HG02571 (cell line): ENCODE measurements at regions not wholly inside any gene's neighbourhood (a gene's known extent, or its start where the extent isn't known, plus 50 kb on each side); places are given as distances from the start of the nearest gene placed in this dataset.

Experiments
- ATAC-seq: cut with Tn5 transposase; IDR thresholded peaks from one replicate; pipeline ENCODE4 v1.9.1; 2021; ENCODE audit warnings: mild to moderate bottlenecking, moderate library complexity; ENCODE audit not compliant: unreplicated experiment

DNA sequence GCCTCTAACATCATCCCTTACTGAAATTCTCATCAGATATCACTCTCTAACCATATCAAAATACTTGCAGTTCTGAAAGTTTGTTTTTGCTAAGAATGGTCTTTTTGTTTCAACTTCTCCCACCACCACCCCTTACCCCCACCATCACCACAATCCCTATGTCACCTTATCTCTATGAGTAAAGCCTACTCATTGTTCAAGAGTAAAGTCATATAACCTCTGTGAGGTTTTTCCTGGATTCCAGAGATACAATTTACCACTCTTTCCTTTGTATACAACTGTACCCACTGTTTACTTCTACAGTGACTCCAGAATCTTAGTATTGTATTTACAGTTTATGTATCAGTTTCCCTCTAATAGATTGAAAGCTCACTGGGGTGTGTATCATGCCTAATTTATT, 158.0 kb upstream of the PCDH10 start:
- no peak for ATAC-seq

DNA sequence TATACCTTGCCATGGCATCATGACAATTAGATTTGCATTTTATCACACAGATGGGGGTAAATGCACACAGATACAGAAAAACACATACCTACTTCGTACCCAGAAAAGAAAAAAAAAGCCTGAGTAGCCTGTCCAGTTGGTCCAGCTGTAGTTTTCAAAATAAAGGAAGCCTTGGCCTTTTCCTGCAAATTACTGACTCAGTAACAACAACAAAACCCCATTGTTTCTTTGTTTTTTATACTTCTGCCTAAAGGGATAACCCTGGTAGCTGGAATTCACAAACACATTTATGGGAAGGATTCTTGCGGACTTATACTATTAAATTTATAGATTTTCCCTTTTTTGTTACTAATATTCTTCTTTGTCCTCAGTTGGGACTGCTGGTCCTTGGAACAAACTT, 156.4 kb upstream of the PCDH10 start:
- ATAC-seq: no peak

DNA sequence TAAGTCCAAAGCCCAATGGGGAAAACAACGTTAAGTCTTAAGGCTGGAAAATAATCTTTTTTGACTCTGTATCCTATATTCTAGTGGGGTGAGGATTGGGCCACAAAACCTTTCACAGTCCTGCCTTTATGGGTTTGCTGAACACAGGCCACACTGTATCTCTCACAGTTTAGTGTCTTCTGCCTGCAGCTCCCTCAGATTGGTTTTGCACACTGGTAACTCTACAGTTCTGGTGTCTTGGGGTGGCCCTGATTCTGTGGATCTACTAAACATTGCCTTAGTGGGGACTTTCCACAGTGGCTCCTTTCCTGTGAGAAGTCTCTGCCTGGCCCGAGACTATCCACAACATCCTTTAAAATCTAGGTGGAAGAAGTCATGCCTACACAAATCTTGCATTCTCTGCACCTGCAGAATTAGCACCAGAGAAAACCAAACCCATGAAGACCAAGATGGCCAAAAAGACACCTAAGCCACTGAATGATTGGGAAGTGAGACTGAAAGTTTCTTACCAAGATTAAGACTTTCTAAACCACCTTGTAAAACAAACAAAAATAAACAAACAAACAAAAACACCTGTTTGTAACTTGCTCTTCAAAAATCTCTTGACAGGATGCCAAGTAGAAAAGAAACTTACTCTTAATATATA, 150.4 kb upstream of the PCDH10 start:
- no peak for ATAC-seq

DNA sequence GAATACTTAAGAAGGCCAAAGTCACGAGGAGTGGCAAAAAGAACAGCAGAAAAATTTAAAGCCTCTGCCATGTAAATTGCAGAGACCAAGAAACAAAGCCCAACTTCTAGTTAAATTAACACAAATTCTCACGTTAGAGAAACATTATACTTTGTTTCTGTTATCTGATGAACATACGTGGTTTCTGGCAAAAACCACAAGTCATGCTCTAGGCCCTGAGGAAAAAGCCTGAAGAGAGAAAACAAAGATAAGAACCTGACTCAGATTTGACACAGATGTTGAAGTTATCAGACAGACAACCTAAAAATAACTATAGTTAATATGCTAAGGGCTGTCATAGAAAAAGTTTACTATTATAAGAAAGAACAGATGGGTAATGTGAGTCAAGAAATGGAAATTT, 149.1 kb upstream of the PCDH10 start:
- ATAC-seq: no peak

DNA sequence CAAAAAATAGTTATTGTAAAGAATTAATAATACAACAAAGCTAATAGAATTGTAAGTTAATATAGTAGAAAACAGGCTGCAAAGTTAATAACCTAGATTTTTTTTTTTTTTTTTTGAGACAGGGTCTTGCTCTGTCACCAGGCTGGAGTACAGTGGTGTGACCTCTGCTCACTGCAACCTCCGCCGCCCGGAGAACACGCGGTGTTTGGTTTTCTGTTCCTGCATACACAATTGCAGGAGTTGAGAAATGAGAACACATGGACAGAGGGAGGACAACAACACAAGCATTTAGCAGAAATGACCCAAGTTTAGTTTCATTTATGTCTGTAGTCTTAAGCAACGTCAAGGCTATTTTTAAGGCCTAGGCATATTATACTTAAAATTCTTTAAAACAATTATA, 145.9 kb upstream of the PCDH10 start:
- ATAC-seq: no peak

DNA sequence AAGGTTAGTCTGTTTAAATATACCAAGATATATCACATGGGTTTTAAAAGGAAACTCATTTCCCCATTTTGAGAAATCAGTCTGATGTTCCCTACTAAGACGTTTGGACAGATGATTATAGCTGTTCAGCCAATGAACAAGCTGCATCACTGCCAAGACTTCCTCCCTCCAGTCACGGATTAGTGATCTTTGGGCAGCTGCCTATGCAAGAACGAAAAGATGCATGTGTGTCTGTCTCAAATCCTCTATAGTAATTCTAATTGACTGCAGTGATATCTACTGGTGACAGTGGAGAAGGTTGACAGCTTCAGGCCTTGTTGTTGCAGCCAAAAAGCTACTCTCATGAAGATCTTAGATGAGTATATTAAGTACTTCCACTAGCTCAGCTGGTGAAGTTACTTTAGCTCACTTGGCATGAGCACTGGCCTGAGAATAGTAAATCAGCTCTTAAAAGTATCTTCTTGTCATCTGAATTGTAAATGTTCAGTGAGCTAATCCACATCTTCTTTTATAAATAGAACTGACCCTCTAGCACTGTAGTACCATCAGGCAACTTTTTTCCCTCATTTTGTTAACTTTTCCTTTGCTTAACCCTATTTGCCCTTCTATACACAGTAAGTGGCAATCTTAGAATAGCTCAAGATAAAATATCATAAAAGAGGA, 134.5 kb upstream of the PCDH10 start:
- ATAC-seq: no peak

DNA sequence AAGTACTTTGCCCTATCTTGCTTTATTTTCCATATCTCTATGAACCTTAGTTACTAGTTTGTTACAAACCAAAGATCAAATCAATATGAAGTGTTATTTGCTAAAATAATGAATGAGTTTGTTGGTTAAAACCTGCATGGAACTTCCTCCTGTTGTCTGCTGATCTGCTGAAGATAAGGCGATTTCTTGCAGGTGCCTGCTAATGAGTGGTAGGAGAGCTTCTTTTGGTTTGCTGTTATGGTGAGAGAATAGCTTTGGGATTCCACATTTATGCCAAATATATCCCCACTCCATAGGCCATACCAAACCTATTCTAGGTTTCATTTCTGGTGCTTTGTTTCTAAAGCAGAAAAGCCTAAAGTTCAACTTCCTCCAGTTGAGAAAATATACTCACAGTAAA, 103.8 kb upstream of the PCDH10 start:
- no peak for ATAC-seq

DNA sequence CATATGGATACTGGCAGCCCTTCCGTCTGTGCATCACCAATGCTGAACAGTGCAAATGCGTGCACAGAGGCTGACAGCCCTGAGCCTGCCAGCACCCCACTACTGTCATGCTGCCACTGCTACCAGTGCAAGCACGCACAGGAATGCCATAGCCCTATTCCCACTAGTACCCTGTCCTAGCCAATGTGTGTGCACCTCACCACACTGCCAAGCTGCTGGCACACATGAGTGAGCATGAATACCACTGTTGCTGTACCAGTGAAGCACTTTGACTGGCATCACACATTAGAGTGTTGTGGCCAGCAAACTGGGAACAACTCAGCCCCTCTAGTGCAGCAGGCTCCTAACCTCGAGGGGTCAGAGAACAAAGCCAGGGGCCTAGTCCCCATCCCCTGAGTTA, 102.9 kb upstream of the PCDH10 start:
- no peak for ATAC-seq

DNA sequence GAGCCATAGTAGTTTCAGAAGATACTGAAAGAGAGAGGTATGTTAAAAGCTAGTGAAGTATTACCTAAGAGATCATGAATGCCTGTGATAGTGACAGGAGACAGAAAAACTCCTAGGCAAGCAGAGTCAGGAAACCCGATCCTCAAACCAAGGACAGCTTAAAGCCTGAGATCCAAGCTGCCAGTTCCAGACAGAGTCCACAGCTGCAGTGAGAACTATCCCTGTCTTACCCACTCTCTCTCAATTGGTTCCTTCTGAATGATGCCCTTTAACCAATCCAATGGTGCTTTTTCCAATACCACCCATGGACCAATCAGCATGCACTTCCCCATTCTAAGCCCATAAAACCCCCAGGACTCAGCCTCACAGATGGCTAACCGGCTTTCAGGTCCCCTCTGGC, 90.4 kb upstream of the PCDH10 start:
- no peak for ATAC-seq

DNA sequence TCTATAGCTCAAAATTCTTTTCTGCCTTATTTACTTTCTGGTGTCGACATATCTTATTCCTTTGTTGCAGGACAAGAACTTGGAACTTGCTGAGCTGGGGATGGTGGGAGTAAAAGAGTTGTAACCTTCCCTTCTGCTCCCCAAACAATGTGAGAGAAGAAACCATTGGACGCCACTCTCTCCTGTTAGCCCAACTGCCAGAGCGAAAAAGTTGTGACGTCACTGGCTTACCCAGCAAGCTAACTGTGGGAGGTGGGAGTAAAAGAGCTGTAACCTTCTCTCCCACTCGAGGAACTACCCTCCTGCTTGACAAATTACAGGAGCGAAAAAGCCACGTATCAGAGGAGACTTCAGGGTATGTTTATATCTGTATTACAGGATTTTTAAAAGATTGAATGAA, 90.0 kb upstream of the PCDH10 start:
- ATAC-seq: no peak

DNA sequence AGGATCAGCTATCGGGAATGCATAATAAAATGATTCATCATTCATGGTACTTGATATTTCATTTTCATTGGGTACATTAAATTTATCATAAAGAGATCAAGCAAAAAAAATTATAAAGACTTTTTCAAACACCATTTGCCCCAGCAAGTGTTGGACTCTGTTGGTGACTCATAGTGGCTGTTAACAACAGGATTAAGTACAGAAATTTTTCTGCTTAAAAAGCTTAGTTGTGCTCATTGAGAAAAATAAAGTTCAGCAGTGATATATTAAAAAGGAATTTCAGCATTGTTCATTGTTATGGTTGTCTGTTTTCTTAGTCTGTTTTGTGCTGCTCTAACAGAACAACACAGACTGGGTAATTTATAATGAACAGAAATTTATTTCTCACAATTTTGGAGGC, 86.2 kb upstream of the PCDH10 start:
- ATAC-seq: no peak

DNA sequence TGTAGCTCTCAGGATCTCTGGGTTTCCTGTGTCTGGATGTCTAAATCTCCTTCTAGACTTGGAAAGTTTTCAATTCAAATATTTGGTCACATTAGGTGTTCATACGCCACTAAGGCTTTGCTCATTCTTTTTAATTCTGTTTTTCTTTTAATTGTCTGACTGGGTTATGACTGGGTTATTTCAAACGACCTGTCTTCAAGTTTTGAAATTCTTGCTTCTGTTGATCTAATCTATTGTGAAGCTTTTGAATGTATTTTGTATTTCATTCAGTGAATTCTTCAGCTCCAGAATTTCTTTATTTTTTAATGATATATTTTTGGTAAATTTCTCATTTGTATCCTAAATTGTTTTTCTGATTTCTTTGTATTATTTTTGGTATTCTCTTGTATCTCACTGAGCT, 81.0 kb upstream of the PCDH10 start:
- ATAC-seq: no peak

DNA sequence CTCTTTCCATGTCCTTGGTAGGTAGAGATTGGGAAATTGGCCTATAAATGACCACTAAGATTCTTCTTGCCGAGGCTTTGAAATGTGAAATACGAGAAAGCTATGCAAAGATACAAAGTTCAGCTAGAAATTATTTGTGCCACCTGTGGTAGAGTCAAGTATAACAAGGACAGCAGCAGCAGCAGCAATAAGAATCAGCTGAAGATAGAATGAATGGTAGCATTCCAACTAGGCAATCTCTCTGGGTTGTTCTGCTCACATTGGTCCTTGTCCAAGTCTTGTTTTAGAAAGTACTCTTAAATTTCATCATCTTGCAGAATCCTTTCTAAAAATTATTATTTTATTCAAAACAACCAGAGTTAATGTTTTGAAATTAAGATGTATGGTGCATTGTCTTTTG, 67.8 kb upstream of the PCDH10 start:
- ATAC-seq: no peak

DNA sequence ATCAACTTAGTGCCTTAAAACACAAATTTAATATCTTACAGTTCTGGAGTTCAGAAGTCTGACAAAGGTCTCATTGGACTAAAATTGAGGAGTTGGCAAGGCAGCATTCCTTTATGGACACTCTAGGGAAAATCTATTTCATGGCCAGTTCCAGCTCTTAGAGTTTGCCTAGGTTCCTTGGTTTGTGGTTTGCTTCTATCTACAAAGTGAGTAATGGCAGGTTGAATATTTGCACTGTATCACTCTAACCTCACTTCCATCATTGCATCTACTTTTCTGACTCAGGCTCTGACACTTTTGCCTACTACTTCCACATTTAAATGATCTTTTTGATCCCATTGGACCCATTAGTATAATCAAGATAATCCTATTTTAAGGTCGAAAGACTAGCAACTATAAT, 64.7 kb upstream of the PCDH10 start:
- ATAC-seq: no peak

DNA sequence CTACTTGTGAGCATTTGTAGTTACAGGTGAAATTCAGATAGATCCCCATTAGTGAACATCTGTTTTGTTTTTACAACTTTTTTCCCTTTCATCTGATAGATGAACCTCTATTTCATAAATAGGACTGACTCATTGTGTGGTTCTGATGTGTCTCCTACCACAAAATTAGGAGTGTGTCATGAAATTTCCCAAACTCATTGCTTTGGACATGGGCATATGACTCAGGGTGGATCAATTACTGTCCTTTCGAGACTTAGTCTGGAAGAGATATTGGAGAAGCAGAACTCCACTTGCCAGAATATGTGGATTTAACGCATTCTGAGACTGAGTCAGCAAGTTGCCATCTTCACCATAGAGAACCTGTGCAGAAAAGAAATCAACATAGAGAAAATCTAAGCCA, 53.5 kb upstream of the PCDH10 start:
- no peak for ATAC-seq

DNA sequence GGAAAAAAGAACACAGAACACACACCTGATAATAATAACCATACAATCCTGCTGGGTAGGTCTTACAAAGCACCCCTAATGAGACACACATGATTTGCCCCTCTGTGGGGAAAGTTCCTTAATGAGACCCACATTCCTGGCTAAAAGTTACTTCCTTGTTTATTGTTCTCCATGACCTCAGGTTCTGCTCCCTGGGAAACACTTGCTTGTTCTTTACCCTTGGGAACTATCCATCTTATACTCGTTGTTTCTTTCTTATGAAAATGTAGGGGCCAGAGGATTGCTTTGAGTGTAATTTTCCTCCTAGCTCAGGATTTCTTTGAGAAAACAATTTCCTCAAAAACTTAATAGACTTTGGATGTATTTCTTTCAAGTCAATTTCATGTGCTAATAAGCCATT, 52.1 kb upstream of the PCDH10 start:
- no peak for ATAC-seq
